K562 (cell line): ENCODE measurements at regions not wholly inside any gene's neighbourhood (a gene's known extent, or its start where the extent isn't known, plus 50 kb on each side); places are given as distances from the start of the nearest gene placed in this dataset.

Experiments used
- ESRRA ChIP-seq: fragments of 450-650 bp; IDR thresholded peaks from 2 replicates; pipeline ENCODE4 v1.6.1; 2014; ENCODE audit warnings: low read depth, mild to moderate bottlenecking, moderate library complexity, borderline replicate concordance
- MLX ChIP-seq, 2 experiments: fragments of 450-650 bp in 1 of 2; sonication (generic) in 1 of 2; formaldehyde crosslinking; conservative IDR thresholded peaks; 2 replicates each; pipeline versions ENCODE4 v1.4.0 to v1.8.1; 2020 to 2022; ENCODE audit warnings: mild to moderate bottlenecking in 1 of 2, missing genetic modification reagents in 1 of 2
- SLC30A9 ChIP-seq: fragments of 250-450 bp; sonication (Bioruptor Pico); IDR thresholded peaks from 2 replicates; pipeline ENCODE4 v1.8.0; 2022; ENCODE audit warnings: mild to moderate bottlenecking, moderate library complexity
- SREBF1 ChIP-seq: fragments of 150-350 bp; IDR thresholded peaks from 2 replicates; pipeline ENCODE4 v1.6.1; 2014; ENCODE audit warnings: antibody characterized with exemption, low read depth, low read length, borderline replicate concordance
- ZNF75A ChIP-seq: fragments of 450-650 bp; formaldehyde crosslinking; IDR thresholded peaks from 2 replicates; pipeline ENCODE4 v1.4.0; 2020; ENCODE audit warnings: mild to moderate bottlenecking
- ZNF778 ChIP-seq: fragments of 450-650 bp; formaldehyde crosslinking; IDR thresholded peaks from 2 replicates; pipeline ENCODE4 v1.4.0; 2020; ENCODE audit warnings: mild to moderate bottlenecking, moderate library complexity
- TF ChIP-seq, protein P1 (sequence below): fragments of 250-450 bp; sonication (Bioruptor Pico); IDR thresholded peaks from 2 replicates; pipeline ENCODE4 v1.4.0; 2020

GRCh38 chr20:48528346-48528745 lies 299.5 kb downstream of the PREX1 start (continued):
- TF ChIP-seq ZNF778: no peak
- no peak for TF ChIP-seq ZNF75A (CRISPR knock-in tag)
- TF ChIP-seq SREBF1: no peak
- no peak for TF ChIP-seq ESRRA
- no peak for TF ChIP-seq SLC30A9 (CRISPR knock-in tag)
- TF ChIP-seq, protein P1, sequence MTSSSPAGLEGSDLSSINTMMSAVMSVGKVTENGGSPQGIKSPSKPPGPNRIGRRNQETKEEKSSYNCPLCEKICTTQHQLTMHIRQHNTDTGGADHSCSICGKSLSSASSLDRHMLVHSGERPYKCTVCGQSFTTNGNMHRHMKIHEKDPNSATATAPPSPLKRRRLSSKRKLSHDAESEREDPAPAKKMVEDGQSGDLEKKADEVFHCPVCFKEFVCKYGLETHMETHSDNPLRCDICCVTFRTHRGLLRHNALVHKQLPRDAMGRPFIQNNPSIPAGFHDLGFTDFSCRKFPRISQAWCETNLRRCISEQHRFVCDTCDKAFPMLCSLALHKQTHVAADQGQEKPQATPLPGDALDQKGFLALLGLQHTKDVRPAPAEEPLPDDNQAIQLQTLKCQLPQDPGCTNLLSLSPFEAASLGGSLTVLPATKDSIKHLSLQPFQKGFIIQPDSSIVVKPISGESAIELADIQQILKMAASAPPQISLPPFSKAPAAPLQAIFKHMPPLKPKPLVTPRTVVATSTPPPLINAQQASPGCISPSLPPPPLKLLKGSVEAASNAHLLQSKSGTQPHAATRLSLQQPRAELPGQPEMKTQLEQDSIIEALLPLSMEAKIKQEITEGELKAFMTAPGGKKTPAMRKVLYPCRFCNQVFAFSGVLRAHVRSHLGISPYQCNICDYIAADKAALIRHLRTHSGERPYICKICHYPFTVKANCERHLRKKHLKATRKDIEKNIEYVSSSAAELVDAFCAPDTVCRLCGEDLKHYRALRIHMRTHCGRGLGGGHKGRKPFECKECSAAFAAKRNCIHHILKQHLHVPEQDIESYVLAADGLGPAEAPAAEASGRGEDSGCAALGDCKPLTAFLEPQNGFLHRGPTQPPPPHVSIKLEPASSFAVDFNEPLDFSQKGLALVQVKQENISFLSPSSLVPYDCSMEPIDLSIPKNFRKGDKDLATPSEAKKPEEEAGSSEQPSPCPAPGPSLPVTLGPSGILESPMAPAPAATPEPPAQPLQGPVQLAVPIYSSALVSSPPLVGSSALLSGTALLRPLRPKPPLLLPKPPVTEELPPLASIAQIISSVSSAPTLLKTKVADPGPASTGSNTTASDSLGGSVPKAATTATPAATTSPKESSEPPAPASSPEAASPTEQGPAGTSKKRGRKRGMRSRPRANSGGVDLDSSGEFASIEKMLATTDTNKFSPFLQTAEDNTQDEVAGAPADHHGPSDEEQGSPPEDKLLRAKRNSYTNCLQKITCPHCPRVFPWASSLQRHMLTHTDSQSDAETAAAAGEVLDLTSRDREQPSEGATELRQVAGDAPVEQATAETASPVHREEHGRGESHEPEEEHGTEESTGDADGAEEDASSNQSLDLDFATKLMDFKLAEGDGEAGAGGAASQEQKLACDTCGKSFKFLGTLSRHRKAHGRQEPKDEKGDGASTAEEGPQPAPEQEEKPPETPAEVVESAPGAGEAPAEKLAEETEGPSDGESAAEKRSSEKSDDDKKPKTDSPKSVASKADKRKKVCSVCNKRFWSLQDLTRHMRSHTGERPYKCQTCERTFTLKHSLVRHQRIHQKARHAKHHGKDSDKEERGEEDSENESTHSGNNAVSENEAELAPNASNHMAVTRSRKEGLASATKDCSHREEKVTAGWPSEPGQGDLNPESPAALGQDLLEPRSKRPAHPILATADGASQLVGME (CRISPR knock-in tag): no peak
- no peak for TF ChIP-seq MLX (CRISPR knock-in tag; conservative IDR thresholded peaks at IDR 0.05)
